Activated CD8-positive, alpha-beta memory T cell treated with anti-CD3 and anti-CD28 coated beads, Interleukin-2, amount 10 ng/mL, durations not matched to agents 7 days and 5 days (primary cell): ENCODE measurements at regions not wholly inside any gene's neighbourhood (a gene's known extent, or its start where the extent isn't known, plus 50 kb on each side); places are given as distances from the start of the nearest gene placed in this dataset.
A peak's percentile ranks its signal among the peaks of the same experiment; 100 is the strongest.

Experiments used
- ATAC-seq: fragments of 150-1000 bp; cut with Tn5 transposase; one replicate; pipeline ENCODE4 v1.10.0; 2021; ENCODE audit warnings: moderate library complexity
- CTCF ChIA-PET: fragments of 350-600 bp; sonication (Branson Sonifier 250); formaldehyde crosslinking; loops from one replicate; lab custom pipeline; 2021; ENCODE audit warnings: antibody characterized with exemption; lab: Charles Lee
- DNase-seq: peaks from one replicate; pipeline ENCODE4 v3.0.0-alpha.2; 2020
- H3K27ac Mint-ChIP-seq: one replicate; pipeline ENCODE4 v1.8.0; 2021; ENCODE audit warnings: mild to moderate bottlenecking, mixed read lengths
- H3K27me3 Mint-ChIP-seq: one replicate; pipeline ENCODE4 v1.8.0; 2021; ENCODE audit warnings: mixed read lengths
- H3K36me3 Mint-ChIP-seq: one replicate; pipeline ENCODE4 v1.8.0; 2021; ENCODE audit warnings: mild to moderate bottlenecking, mixed read lengths
- H3K4me1 Mint-ChIP-seq: one replicate; pipeline ENCODE4 v1.8.0; 2021; ENCODE audit warnings: mixed read lengths
- H3K4me3 Mint-ChIP-seq: one replicate; pipeline ENCODE4 v1.8.0; 2021; ENCODE audit warnings: mild to moderate bottlenecking, moderate library complexity, mixed read lengths
- H3K9me3 Mint-ChIP-seq: one replicate; pipeline ENCODE4 v1.8.0; 2022; ENCODE audit warnings: low read depth, mixed read lengths

- Mint-ChIP-seq H3K4me3 (no peak overlapping the region), H3K9me3 (no peaks in the 10 kb centered on the region), H3K27me3 (no peaks in the 10 kb centered on the region), H3K36me3 (peaks cover 13% of the 10 kb centered on the region), H3K4me1 (peaks cover 9% of the 10 kb centered on the region), H3K27ac (no peak overlapping the region)
- ATAC-seq (no peak), DNase-seq (no peak)
- CTCF ChIA-PET = no interaction called here
Measured at GRCh38 chr13:73876323-73876722, 257.9 kb downstream of the KLF12 start.

DNA sequence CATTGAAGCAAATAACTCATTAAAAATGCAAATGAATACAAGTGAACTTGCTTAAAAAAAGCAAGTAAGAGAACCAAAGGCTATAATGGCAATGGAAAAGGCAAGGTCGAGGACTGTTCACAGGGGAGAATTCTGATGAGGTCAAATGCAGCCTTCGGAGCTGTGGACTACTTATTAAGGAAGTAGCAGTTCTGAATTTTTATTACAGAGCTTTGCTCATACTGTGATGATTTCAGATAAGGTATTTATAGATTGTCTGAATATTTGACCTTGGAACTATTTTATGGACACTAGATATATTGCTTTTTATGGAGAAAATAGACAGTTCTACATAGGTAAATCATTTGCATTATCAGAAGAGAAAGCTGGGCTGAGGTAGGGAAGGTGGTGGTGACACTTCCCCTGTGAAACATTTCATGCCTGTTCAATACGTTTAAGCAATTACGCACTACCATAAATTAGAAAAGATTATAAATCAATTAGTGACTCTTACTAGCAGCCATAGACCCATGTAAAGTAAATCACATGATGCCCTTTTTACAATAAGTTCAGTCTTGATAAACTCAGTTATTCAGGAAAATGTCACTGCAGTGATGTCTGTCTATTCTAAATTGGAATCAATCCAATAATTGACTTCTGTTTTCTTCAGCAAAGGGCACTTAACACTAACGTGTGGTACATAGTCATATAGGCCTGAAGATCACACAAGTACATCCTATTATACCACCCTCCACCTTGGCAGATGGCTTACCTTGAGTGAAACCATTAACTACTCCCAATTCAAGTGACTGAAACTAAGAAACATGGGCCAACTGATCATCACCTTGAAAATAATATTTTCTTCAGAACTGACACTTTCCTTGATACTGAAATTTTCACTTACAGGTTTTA is 260.0 kb downstream of the KLF12 start:
- no peaks in the 10 kb centered on the region for H3K27me3 Mint-ChIP-seq
- no peak overlapping the region for H3K27ac Mint-ChIP-seq
- DNase-seq (no peak), ATAC-seq (no peak)
- no peaks in the 10 kb centered on the region for H3K9me3 Mint-ChIP-seq
- peaks cover 11% of the 10 kb centered on the region for H3K36me3 Mint-ChIP-seq
- H3K4me1 Mint-ChIP-seq = peaks cover 10% of the 10 kb centered on the region
- no peak overlapping the region for H3K4me3 Mint-ChIP-seq
- CTCF ChIA-PET = no interaction called here

DNA sequence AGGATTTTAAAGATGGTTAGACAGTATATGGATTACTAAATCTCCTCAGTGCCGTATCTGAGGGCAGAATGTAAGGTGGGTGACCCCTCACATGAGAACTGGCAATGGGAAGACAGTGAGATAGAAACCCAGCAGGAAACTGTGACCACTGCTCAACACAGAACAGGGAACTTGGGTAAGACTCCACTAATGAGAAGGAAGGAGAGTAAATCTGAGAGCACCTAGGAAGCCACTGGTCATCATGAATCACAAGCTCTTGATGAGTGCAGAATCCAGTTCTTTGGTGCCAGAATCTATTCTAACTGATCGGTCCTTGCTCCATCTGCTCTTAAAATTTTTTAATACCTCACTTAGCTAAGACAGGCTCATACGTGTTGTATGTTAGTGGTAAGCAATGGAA is 261.8 kb downstream of the KLF12 start:
- H3K9me3 Mint-ChIP-seq = no peaks in the 10 kb centered on the region
- no peak for ATAC-seq
- DNase-seq = no peak
- no peak overlapping the region for H3K27ac Mint-ChIP-seq
- H3K27me3 Mint-ChIP-seq = no peaks in the 10 kb centered on the region
- peaks cover 4% of the 10 kb centered on the region for H3K36me3 Mint-ChIP-seq
- no peak overlapping the region for H3K4me3 Mint-ChIP-seq
- CTCF ChIA-PET = interaction anchor here (1.4 kb wide), 1 partner anchor 415 kb away, joined by 4 read pairs; no protein-coding TSS in a partner anchor
- H3K4me1 Mint-ChIP-seq = peaks cover 10% of the 10 kb centered on the region

- Mint-ChIP-seq H3K4me1 (peaks cover 11% of the 10 kb centered on the region), H3K27ac (no peak overlapping the region), H3K36me3 (peaks cover 9% of the 10 kb centered on the region), H3K9me3 (no peaks in the 10 kb centered on the region), H3K4me3 (no peak overlapping the region), H3K27me3 (no peaks in the 10 kb centered on the region)
- ATAC-seq = no peak
- CTCF ChIA-PET = no interaction called here
- DNase-seq = no peak
Measured at GRCh38 chr13:73870970-73871935, 263.0 kb downstream of the KLF12 start.

GRCh38 chr13:73870036-73870741 is 264.0 kb downstream of the KLF12 start:
- H3K27ac Mint-ChIP-seq = no peak overlapping the region
- peaks cover 19% of the 10 kb centered on the region for H3K4me1 Mint-ChIP-seq
- CTCF ChIA-PET = no interaction called here

GRCh38 chr13:73865027-73865426 is 269.2 kb downstream of the KLF12 start:
- DNase-seq = no peak
- ATAC-seq = no peak
- Mint-ChIP-seq H3K9me3 (no peaks in the 10 kb centered on the region), H3K36me3 (peaks cover 12% of the 10 kb centered on the region), H3K4me1 (peaks cover 13% of the 10 kb centered on the region), H3K27me3 (no peaks in the 10 kb centered on the region), H3K27ac (no peak overlapping the region), H3K4me3 (no peak overlapping the region)
- CTCF ChIA-PET = no interaction called here

More at GRCh38 chr13:73870036-73870741, 264.0 kb downstream of the KLF12 start:
- no peak for DNase-seq
- ATAC-seq = no peak
- H3K27me3 Mint-ChIP-seq = no peaks in the 10 kb centered on the region
- H3K4me3 Mint-ChIP-seq = no peak overlapping the region
- H3K9me3 Mint-ChIP-seq = no peaks in the 10 kb centered on the region
- peaks cover 14% of the 10 kb centered on the region for H3K36me3 Mint-ChIP-seq

DNA sequence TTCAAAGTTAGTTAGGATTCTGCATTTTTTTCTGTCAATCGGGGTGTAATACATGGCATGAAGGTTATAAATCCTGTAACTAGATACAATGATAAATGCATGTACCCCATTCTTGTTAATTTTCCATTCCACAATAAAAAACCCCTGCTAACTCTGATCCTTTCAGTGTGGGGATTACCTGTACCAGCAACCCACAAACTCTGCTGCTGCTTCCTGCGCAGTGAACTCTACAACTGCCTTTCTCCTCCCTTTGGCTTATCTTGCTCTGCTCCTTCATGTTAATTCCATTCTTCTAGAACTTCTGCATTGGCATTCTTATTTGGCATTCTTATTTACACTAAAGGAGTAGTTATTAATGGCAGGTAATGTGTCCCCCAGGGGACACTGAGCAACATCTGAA is 273.1 kb downstream of the KLF12 start:
- CTCF ChIA-PET = no interaction called here
- H3K27ac Mint-ChIP-seq = no peak overlapping the region
- H3K4me3 Mint-ChIP-seq = no peak overlapping the region
- no peaks in the 10 kb centered on the region for H3K27me3 Mint-ChIP-seq
- DNase-seq = no peak
- H3K36me3 Mint-ChIP-seq = peaks cover 3% of the 10 kb centered on the region
- H3K9me3 Mint-ChIP-seq = no peaks in the 10 kb centered on the region
- H3K4me1 Mint-ChIP-seq = peaks cover 11% of the 10 kb centered on the region
- ATAC-seq = no peak

GRCh38 chr13:73860501-73860900 is 273.7 kb downstream of the KLF12 start:
- Mint-ChIP-seq H3K36me3 (no peaks in the 10 kb centered on the region), H3K27ac (peak overlapping the region; percentile 61), H3K4me1 (peaks cover 7% of the 10 kb centered on the region), H3K27me3 (no peaks in the 10 kb centered on the region), H3K4me3 (no peak overlapping the region), H3K9me3 (no peaks in the 10 kb centered on the region)
- ATAC-seq = no peak
- no peak for DNase-seq
- CTCF ChIA-PET = no interaction called here

DNA sequence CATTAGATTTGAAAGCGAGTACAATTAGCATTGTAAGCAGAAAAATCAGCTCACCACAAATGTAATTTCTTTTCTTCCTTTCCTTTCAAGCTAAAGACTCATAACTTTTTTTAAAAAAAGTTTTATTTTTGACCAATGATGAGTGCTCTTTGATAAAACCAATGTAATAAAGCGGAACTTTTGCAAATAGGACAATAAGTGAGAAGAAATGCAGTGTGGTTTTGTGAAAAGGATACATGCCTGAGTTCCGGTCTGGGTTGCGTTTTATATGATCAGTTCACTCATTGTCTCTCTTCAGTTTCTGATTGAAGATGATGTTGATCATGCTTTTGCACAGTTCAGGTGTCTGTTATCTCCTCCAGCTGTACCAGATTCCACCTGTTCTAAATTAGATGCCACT is 274.4 kb downstream of the KLF12 start:
- Mint-ChIP-seq H3K36me3 (no peaks in the 10 kb centered on the region), H3K27ac (peak overlapping the region; percentile 61), H3K4me3 (peak overlapping the region; percentile 24), H3K27me3 (no peaks in the 10 kb centered on the region), H3K9me3 (no peaks in the 10 kb centered on the region), H3K4me1 (peaks cover 5% of the 10 kb centered on the region)
- CTCF ChIA-PET = no interaction called here
- ATAC-seq = no peak
- DNase-seq = no peak

DNA sequence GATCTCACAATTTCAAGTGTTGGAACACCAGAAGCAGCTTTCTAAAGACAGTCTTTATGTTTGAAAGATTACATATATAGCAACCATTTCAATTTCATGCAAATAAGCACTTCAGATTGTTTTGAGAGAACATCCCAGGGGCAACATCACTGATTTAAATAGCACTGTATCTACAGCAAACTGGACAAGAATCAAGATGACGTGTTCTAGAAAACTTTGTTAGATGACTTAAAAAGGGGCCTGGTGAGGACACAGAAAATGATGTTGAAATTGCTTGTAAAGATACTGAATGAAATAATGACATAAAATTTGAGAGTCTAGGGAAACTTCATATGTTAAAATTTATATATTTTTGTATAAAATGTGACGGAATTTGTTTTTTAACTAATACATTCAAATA is 277.1 kb downstream of the KLF12 start:
- H3K4me1 Mint-ChIP-seq = peaks cover 5% of the 10 kb centered on the region
- H3K36me3 Mint-ChIP-seq = peaks cover 3% of the 10 kb centered on the region
- no peaks in the 10 kb centered on the region for H3K9me3 Mint-ChIP-seq
- CTCF ChIA-PET = no interaction called here
- ATAC-seq (no peak), DNase-seq (no peak)
- H3K27me3 Mint-ChIP-seq = no peaks in the 10 kb centered on the region
- no peak overlapping the region for H3K4me3 Mint-ChIP-seq
- H3K27ac Mint-ChIP-seq = no peak overlapping the region

- peaks cover 6% of the 10 kb centered on the region for H3K4me1 Mint-ChIP-seq
- no peak overlapping the region for H3K27ac Mint-ChIP-seq
- H3K36me3 Mint-ChIP-seq = peaks cover 6% of the 10 kb centered on the region
- H3K27me3 Mint-ChIP-seq = no peaks in the 10 kb centered on the region
- no peak for ATAC-seq
- no peak overlapping the region for H3K4me3 Mint-ChIP-seq
- CTCF ChIA-PET = no interaction called here
- no peak for DNase-seq
- no peaks in the 10 kb centered on the region for H3K9me3 Mint-ChIP-seq
Measured at GRCh38 chr13:73851104-73851503, 283.1 kb downstream of the KLF12 start.

GRCh38 chr13:73850104-73850873 is 283.9 kb downstream of the KLF12 start:
- CTCF ChIA-PET = no interaction called here
- Mint-ChIP-seq H3K4me3 (no peak overlapping the region), H3K36me3 (peaks cover 11% of the 10 kb centered on the region), H3K27me3 (no peaks in the 10 kb centered on the region), H3K27ac (no peak overlapping the region), H3K4me1 (peaks cover 6% of the 10 kb centered on the region), H3K9me3 (no peaks in the 10 kb centered on the region)
- DNase-seq = no peak
- ATAC-seq = no peak
